Eye (tissue), 1 donor: ENCODE measurements at regions not wholly inside any gene's neighbourhood (a gene's known extent, or its start where the extent isn't known, plus 50 kb on each side); places are given as distances from the start of the nearest gene placed in this dataset.

Source experiments
- DNase-seq: peaks from one replicate; pipeline ENCODE4 v3.0.0-alpha.2; 2015

GRCh38 chr21:35682904-35683549, 377.3 kb downstream of the SETD4 start:
- no peak for DNase-seq

- DNase-seq: no peak
Observed at GRCh38 chr21:35681946-35682345, 378.4 kb downstream of the SETD4 start.

GRCh38 chr21:35679076-35679475, 381.2 kb downstream of the SETD4 start:
- no peak for DNase-seq

- no peak for DNase-seq
Observed at GRCh38 chr21:35678393-35678792, 381.9 kb downstream of the SETD4 start.

GRCh38 chr21:35677298-35677841, 383.0 kb downstream of the SETD4 start:
- no peak for DNase-seq

- DNase-seq: no peak
Observed at GRCh38 chr21:35674895-35675470, 385.3 kb downstream of the SETD4 start.

GRCh38 chr21:35674091-35674671, 386.1 kb downstream of the SETD4 start:
- no peak for DNase-seq

- DNase-seq: no peak
Observed at GRCh38 chr21:35672313-35672712, 388.0 kb downstream of the SETD4 start.

GRCh38 chr21:35664683-35665082, 395.6 kb downstream of the SETD4 start:
- DNase-seq: no peak

- DNase-seq: peak; percentile 56
Observed at GRCh38 chr21:35663856-35664606, 396.3 kb downstream of the SETD4 start.

- DNase-seq: no peak
Observed at GRCh38 chr21:35658242-35658641, 402.1 kb downstream of the SETD4 start.

GRCh38 chr21:35652872-35653271, 407.5 kb downstream of the SETD4 start:
- DNase-seq: no peak

GRCh38 chr21:35652196-35652595, 408.1 kb downstream of the SETD4 start:
- no peak for DNase-seq

GRCh38 chr21:35651196-35651595, 409.1 kb downstream of the SETD4 start:
- DNase-seq: peak; percentile 93

- no peak for DNase-seq
Observed at GRCh38 chr21:35649186-35649585, 411.1 kb downstream of the SETD4 start.

- no peak for DNase-seq
Observed at GRCh38 chr21:35648512-35648911, 411.8 kb downstream of the SETD4 start.

GRCh38 chr21:35646606-35647005, 413.7 kb downstream of the SETD4 start:
- no peak for DNase-seq

- DNase-seq: peak; percentile 45
Observed at GRCh38 chr21:35645991-35646390, 414.3 kb downstream of the SETD4 start.

- no peak for DNase-seq
Observed at GRCh38 chr21:35644523-35644922, 415.8 kb downstream of the SETD4 start.

GRCh38 chr21:35643176-35643575, 417.1 kb downstream of the SETD4 start:
- no peak for DNase-seq

- DNase-seq: peak; percentile 42
Observed at GRCh38 chr21:35641271-35642016, 418.9 kb downstream of the SETD4 start.

GRCh38 chr21:35637431-35637830, 422.9 kb downstream of the SETD4 start:
- DNase-seq: no peak

GRCh38 chr21:35635994-35636393, 424.3 kb downstream of the SETD4 start:
- DNase-seq: no peak
